Astrocyte of the cerebellum (primary cell): ENCODE measurements at regions not wholly inside any gene's neighbourhood (a gene's known extent, or its start where the extent isn't known, plus 50 kb on each side); places are given as distances from the start of the nearest gene placed in this dataset.
A peak's percentile ranks its signal among the peaks of the same experiment; 100 is the strongest.

Experiments
- DNase-seq: peaks from one replicate; pipeline ENCODE4 v3.0.0-alpha.2; 2011; ENCODE audit warnings: low read depth
- H3K4me3 ChIP-seq: 2 replicates; pipeline ENCODE4 v1.5.1; 2011; ENCODE audit warnings: mild to moderate bottlenecking, low read depth, low read length, moderate library complexity
- CTCF ChIP-seq: IDR thresholded peaks from 2 replicates; pipeline ENCODE4 v1.5.1; 2012; ENCODE audit warnings: low read length, low read depth, moderate library complexity, mild to moderate bottlenecking; ENCODE audit errors: missing control alignments
- in situ Hi-C: cut with HindIII; loops from 2 replicates; pipeline ENCODE4 v1.10.0; 2017; ENCODE audit warnings: low sequenced_read_pairs

GRCh38 chr4:14701389-14701788, 300.9 kb upstream of the CPEB2 start:
- in situ Hi-C loops = no loop called here
- no peak for TF ChIP-seq CTCF
- no peak for DNase-seq
- H3K4me3 ChIP-seq = no peak overlapping the region

DNA sequence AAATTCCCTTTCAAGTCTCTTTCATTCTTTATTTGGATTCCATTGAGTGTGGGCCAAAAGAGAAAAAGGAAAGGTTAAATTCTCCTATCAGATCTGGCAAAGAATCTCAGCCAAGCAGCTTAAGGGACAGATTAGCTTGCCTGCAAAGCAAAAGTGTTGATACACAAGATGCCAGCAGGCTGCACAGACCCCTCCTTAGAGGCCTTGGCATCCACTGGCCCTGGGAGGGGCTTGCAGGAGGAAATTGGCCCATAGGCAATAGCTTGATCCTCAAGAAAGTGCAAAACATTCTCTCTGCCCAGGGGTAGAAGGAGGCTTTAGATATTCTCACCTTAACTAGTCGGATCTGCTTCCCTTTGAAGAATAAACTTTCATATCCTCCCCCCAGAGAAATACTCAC, 300.4 kb upstream of the CPEB2 start:
- DNase-seq = no peak
- in situ Hi-C loops = no loop called here
- no peak overlapping the region for H3K4me3 ChIP-seq
- no peak for TF ChIP-seq CTCF

- TF ChIP-seq CTCF = no peak
- no peak for DNase-seq
- in situ Hi-C loops = no loop called here
- no peak overlapping the region for H3K4me3 ChIP-seq
Observed at GRCh38 chr4:14708574-14708973, 293.7 kb upstream of the CPEB2 start.

DNA sequence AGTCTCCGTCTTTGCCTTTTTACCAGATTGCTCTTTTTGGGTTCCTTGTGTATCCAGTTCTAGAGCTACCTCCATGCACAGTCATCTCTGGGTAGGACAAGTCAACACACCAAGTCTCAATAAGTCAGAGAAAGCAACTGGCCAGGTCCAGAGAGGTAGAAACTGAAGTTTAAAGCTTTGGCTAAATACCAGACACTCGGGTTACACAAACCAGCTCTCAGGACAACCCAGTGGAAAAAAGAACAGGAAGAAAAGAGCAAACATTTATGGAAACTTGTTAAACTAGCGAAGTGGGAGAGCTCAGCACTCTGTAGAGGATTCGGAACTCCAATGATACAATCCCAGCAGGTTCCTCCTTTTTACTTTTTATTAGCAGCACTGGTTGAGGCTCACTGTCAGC, 291.0 kb upstream of the CPEB2 start:
- no peak for TF ChIP-seq CTCF
- H3K4me3 ChIP-seq = no peak overlapping the region
- DNase-seq = no peak
- in situ Hi-C loops = no loop called here

- no peak for DNase-seq
- in situ Hi-C loops = no loop called here
- no peak overlapping the region for H3K4me3 ChIP-seq
- no peak for TF ChIP-seq CTCF
Observed at GRCh38 chr4:14716691-14717090, 285.6 kb upstream of the CPEB2 start.

- no peak for TF ChIP-seq CTCF
- H3K4me3 ChIP-seq = no peak overlapping the region
- DNase-seq = peak; percentile 75
- in situ Hi-C loops = no loop called here
Observed at GRCh38 chr4:14719053-14719452, 283.2 kb upstream of the CPEB2 start.

- no peak for TF ChIP-seq CTCF
- no peak overlapping the region for H3K4me3 ChIP-seq
- in situ Hi-C loops = no loop called here
- no peak for DNase-seq
Observed at GRCh38 chr4:14726441-14726840, 275.8 kb upstream of the CPEB2 start.
